Right cardiac atrium (tissue), 5 donors: ENCODE measurements at regions not wholly inside any gene's neighbourhood (a gene's known extent, or its start where the extent isn't known, plus 50 kb on each side); places are given as distances from the start of the nearest gene placed in this dataset.
"Not testable (repeated sequence)": the region's sequence is repeated elsewhere in the genome, so short reads cannot be mapped to it uniquely, and the experiment has no call there.

Experiments
- ATAC-seq, 2 donors: fragments of 200-7000 bp; cut with Tn5 transposase; one replicate each; pipeline versions ENCODE4 v1.8.0 to v1.9.1; 2020; ENCODE audit warnings: moderate library complexity in 2 of 2, mild to moderate bottlenecking in 1 of 2
- DNase-seq, 3 donors: peaks; one replicate each; pipeline ENCODE4 v3.0.0-alpha.2; 2020
- H3K27ac ChIP-seq: one replicate; pipeline ENCODE4 v1.5.1; 2013; ENCODE audit warnings: mild to moderate bottlenecking, low read length, control low read depth, moderate library complexity
- H3K27me3 ChIP-seq: one replicate; pipeline ENCODE4 v1.6.1; 2013; ENCODE audit not compliant: control insufficient read depth, insufficient read depth
- H3K4me1 ChIP-seq: one replicate; pipeline ENCODE4 v1.6.1; 2013; ENCODE audit warnings: low read length; ENCODE audit not compliant: control insufficient read depth, insufficient read depth
- H3K4me3 ChIP-seq: one replicate; pipeline ENCODE4 v1.5.1; 2013; ENCODE audit warnings: low read length, control low read depth
- H3K9me3 ChIP-seq: one replicate; pipeline ENCODE4 v1.6.1; 2013; ENCODE audit warnings: low read length; ENCODE audit not compliant: control insufficient read depth
- WGBS: extraction: QIAGEN DNeasy Blood & Tissue Kit; methylation state at CpG from one replicate; pipeline ENCODE4 v1.1.7; 2013; 5-methylcytosine and 5-hydroxymethylcytosine counted together
- intact Hi-C, 4 donors: fragments of 100-400 bp; cut with DNase I; formaldehyde crosslinking; loops; one replicate each; pipeline versions ENCODE4 v1.11.0 to v1.14.0; 2022 to 2023
- donor health status: healthy with polysubstance abuse.
- donor health status: DM: no; HTN: yes; CAD: no.
- donor health status: DM: no; HTN: no; CAD: no.
- donor health status: DM: no; HTN: yes; CAD: no; lungs with severe emphysema.
- donor health status: DM: yes; HTN: yes; CAD: no.

GRCh38 chr14:37760275-37760674 lies 164.8 kb downstream of the TTC6 start:
- H3K4me3 ChIP-seq, intact Hi-C loops, ATAC-seq, DNase-seq, H3K27me3 ChIP-seq, H3K4me1 ChIP-seq, H3K9me3 ChIP-seq, H3K27ac ChIP-seq: not testable (repeated sequence)
- 26% methylated on average over 2 of the region's 2 CpGs for WGBS

DNA sequence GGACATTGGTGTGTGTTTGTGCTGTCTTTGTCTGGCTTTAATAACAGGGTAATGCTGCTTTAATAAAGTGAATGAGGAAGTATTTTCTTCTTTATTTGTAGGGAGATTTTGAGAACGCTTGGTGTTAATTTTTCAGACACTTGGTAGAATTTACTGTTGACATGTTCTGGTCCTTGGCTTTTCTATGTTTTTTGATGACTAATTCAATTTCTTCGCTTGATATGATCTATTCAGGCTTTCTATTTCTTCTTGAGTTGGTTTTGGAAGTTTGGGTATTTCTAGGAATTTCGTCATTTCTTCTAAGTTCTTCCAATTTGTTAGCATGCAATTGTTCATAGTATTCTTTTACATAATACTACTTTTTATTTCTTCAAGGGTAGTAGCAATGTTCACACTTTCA lies 167.8 kb downstream of the TTC6 start:
- Histone ChIP-seq H3K27ac (no peak overlapping the region), H3K27me3 (no peaks in the 10 kb centered on the region), H3K4me3 (no peak overlapping the region), H3K9me3 (no peaks in the 10 kb centered on the region), H3K4me1 (no peaks in the 10 kb centered on the region)
- DNase-seq (no peak), ATAC-seq (no peak)
- intact Hi-C loops, result no loop called here
- 76% methylated on average over 3 of the region's 3 CpGs for WGBS

- ATAC-seq, H3K4me3 ChIP-seq, H3K9me3 ChIP-seq, H3K27me3 ChIP-seq, H3K27ac ChIP-seq, intact Hi-C loops, H3K4me1 ChIP-seq: not testable (repeated sequence)
- DNase-seq, result peak in 1 of 3 donors; percentile 25
- 87% methylated on average over 23 of the region's 23 CpGs for WGBS
These were observed 176.9 kb downstream of the TTC6 start for GRCh38 chr14:37772283-37772682.

- Histone ChIP-seq H3K4me1 (no peaks in the 10 kb centered on the region), H3K27me3 (no peaks in the 10 kb centered on the region), H3K27ac (no peak overlapping the region), H3K4me3 (no peak overlapping the region), H3K9me3 (no peaks in the 10 kb centered on the region)
- no peak for DNase-seq
- 94% methylated on average over 4 of the region's 4 CpGs for WGBS
- intact Hi-C loops, result no loop called here
- ATAC-seq, result no peak
These were observed 181.5 kb downstream of the TTC6 start for GRCh38 chr14:37776791-37777499.

GRCh38 chr14:37778135-37778943 lies 182.9 kb downstream of the TTC6 start:
- Histone ChIP-seq H3K4me1 (no peaks in the 10 kb centered on the region), H3K9me3 (no peaks in the 10 kb centered on the region), H3K27ac (no peak overlapping the region), H3K4me3 (no peak overlapping the region), H3K27me3 (no peaks in the 10 kb centered on the region)
- intact Hi-C loops, result no loop called here
- no peak for ATAC-seq
- no peak for DNase-seq
- WGBS, result 84% methylated on average over 5 of the region's 5 CpGs

- Histone ChIP-seq H3K27me3 (no peaks in the 10 kb centered on the region), H3K27ac (no peak overlapping the region), H3K4me1 (no peaks in the 10 kb centered on the region), H3K4me3 (no peak overlapping the region), H3K9me3 (no peaks in the 10 kb centered on the region)
- DNase-seq, result no peak
- intact Hi-C loops, result no loop called here
- ATAC-seq, result no peak
These were observed 184.1 kb downstream of the TTC6 start for GRCh38 chr14:37779480-37779879.

DNA sequence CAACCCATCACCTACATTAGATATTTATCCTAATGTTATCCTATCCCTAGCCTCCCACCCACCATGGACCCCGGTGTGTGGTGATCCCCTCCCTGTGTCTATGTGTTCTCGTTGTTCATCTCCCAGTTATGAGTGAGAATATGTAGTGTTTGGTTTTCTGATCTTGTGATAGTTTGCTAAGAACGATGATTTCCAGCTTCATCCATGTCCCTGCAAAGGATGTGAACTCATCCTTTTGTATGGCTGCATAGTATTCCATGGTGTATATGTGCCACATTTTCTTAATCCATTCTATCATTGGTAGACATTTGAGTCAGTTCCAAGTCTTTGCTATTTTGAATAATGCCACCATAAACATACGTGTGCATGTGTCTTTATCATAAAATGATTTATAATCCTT lies 185.3 kb downstream of the TTC6 start:
- H3K9me3 ChIP-seq, H3K27me3 ChIP-seq, H3K4me1 ChIP-seq, H3K27ac ChIP-seq, intact Hi-C loops, ATAC-seq, DNase-seq, H3K4me3 ChIP-seq: not testable (repeated sequence)
- WGBS, result 85% methylated on average over 4 of the region's 4 CpGs

DNA sequence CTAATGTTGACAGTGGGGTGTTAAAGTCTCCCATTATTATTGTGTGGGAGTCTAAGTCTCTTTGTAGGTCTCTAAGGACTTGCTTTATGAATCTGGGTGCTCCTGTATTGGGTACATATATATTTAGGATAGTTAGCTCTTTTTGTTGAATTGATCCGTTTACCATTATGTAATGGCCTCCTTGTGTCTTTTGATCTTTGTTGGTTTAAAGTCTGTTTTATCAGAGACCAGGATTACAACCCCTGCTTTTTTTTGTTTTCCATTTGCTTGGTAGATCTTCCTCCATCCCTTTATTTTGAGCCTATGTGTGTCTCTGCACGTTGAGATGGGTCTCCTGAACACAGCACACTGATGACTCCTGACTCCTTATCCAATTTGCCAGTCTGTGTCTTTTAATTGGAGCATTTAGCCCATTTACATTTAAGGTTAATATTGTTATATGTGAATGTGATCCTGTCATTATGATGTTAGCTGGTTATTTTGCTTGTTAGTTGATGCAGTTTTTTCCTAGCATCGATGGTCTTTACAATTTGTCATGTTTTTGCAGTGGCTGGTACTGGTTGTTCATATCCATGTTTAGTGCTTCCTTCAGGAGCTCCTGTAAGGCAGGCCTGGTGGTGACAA lies 188.9 kb downstream of the TTC6 start:
- intact Hi-C loops, H3K9me3 ChIP-seq, H3K4me1 ChIP-seq, H3K27me3 ChIP-seq, DNase-seq, H3K4me3 ChIP-seq, H3K27ac ChIP-seq, ATAC-seq: not testable (repeated sequence)
- WGBS, result 63% methylated on average over 3 of the region's 3 CpGs

DNA sequence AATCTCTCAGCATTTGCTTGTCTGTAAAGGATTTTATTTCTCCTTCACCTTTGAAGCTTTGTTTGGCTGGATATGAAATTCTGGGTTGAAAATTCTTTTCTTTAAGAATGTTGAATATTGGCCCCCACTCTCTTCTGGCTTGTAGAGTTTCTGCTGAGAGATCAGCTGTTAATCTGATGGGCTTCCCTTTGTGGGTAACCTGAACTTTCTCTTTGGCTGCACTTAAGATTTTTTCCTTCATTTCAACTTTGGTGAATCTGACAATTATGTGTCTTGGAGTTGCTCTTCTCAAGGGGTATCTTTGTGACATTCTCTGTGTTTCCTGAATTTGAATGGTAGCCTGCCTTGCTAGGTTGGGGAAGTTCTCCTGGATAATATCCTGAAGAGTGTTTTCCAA lies 189.4 kb downstream of the TTC6 start:
- H3K4me1 ChIP-seq, H3K27ac ChIP-seq, H3K27me3 ChIP-seq, H3K9me3 ChIP-seq, intact Hi-C loops, H3K4me3 ChIP-seq, DNase-seq, ATAC-seq: not testable (repeated sequence)

- 87% methylated on average over 9 of the region's 9 CpGs for WGBS
- DNase-seq, intact Hi-C loops: not testable (repeated sequence)
These were observed 189.9 kb downstream of the TTC6 start for GRCh38 chr14:37785298-37785697.

GRCh38 chr14:37786114-37786625 lies 190.7 kb downstream of the TTC6 start:
- WGBS, result 82% methylated on average over 14 of the region's 14 CpGs
- H3K27ac ChIP-seq, ATAC-seq, DNase-seq, H3K4me1 ChIP-seq, H3K9me3 ChIP-seq, H3K4me3 ChIP-seq, H3K27me3 ChIP-seq, intact Hi-C loops: not testable (repeated sequence)

More at GRCh38 chr14:37785298-37785697, 189.9 kb downstream of the TTC6 start:
- not testable (repeated sequence) for H3K9me3 ChIP-seq, H3K4me3 ChIP-seq, H3K27me3 ChIP-seq, H3K4me1 ChIP-seq, ATAC-seq, H3K27ac ChIP-seq
